Neural cell (in vitro differentiated cells): ENCODE measurements at regions not wholly inside any gene's neighbourhood (a gene's known extent, or its start where the extent isn't known, plus 50 kb on each side); places are given as distances from the start of the nearest gene placed in this dataset.

ENCODE experiments used
- CTCF ChIP-seq: fragments of 450-650 bp; IDR thresholded peaks from 2 replicates; pipeline ENCODE4 v1.5.1; 2014; ENCODE audit warnings: antibody characterized with exemption, mild to moderate bottlenecking, moderate library complexity; ENCODE audit not compliant: poor library complexity, severe bottlenecking
- EP300 ChIP-seq: fragments of 450-650 bp; conservative IDR thresholded peaks from 2 replicates; pipeline ENCODE4 v1.6.1; 2014; ENCODE audit warnings: antibody characterized with exemption, mild to moderate bottlenecking, moderate library complexity; ENCODE audit not compliant: poor library complexity, severe bottlenecking
- EZH2 ChIP-seq: fragments of 200-600, 300-800 bp; shearing (Covaris generic), sonication (generic); IDR thresholded peaks from 2 replicates; pipeline ENCODE4 v1.6.1; 2014; ENCODE audit warnings: antibody characterized with exemption, low read length, borderline replicate concordance, mild to moderate bottlenecking; ENCODE audit not compliant: insufficient read depth, poor library complexity, severe bottlenecking
- MXI1 ChIP-seq: fragments of 450-650 bp; conservative IDR thresholded peaks from 2 replicates; pipeline ENCODE4 v1.6.1; 2014; ENCODE audit warnings: antibody characterized with exemption, mild to moderate bottlenecking; ENCODE audit not compliant: poor library complexity, severe bottlenecking
- POLR2AphosphoS5 ChIP-seq: IDR thresholded peaks from 2 replicates; pipeline ENCODE4 v1.6.1; 2012

GRCh38 chr5:4015709-4016108 is 420.1 kb downstream of the IRX1 start:
- TF ChIP-seq CTCF (no peak), EP300 (no peak), EZH2 (no peak), POLR2AphosphoS5 (no peak), MXI1 (no peak)
